C4-2B (cell line): ENCODE measurements at regions not wholly inside any gene's neighbourhood (a gene's known extent, or its start where the extent isn't known, plus 50 kb on each side); places are given as distances from the start of the nearest gene placed in this dataset.

ENCODE experiments used
- ZFX ChIP-seq: fragments of 450-650 bp; IDR thresholded peaks from 2 replicates; pipeline ENCODE4 v1.6.1; 2017
- TF ChIP-seq, protein P1 (sequence below): fragments of 450-650 bp; conservative IDR thresholded peaks from 2 replicates; pipeline ENCODE4 v1.5.1; 2017; ENCODE audit warnings: mild to moderate bottlenecking

DNA sequence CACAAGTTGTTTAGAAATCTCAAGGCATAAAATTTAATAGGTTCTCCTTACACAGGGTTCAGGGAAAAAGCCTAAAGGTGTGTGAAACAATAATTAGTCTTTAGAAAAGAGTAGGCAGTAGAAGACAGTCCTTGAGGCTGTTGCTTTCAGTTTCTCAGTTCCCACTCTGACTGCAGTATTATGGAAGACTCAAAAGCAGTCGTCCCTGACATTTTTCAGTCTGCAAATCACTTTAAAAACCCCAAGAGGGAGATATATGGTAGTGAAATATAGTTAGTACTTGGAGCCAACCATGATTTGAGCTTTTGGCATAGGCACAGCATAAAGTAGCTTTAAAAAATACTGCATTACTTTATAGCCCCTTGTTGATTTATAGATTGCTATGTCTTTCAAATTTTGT is 299.7 kb downstream of the OLFM3 start:
- TF ChIP-seq, protein P1, sequence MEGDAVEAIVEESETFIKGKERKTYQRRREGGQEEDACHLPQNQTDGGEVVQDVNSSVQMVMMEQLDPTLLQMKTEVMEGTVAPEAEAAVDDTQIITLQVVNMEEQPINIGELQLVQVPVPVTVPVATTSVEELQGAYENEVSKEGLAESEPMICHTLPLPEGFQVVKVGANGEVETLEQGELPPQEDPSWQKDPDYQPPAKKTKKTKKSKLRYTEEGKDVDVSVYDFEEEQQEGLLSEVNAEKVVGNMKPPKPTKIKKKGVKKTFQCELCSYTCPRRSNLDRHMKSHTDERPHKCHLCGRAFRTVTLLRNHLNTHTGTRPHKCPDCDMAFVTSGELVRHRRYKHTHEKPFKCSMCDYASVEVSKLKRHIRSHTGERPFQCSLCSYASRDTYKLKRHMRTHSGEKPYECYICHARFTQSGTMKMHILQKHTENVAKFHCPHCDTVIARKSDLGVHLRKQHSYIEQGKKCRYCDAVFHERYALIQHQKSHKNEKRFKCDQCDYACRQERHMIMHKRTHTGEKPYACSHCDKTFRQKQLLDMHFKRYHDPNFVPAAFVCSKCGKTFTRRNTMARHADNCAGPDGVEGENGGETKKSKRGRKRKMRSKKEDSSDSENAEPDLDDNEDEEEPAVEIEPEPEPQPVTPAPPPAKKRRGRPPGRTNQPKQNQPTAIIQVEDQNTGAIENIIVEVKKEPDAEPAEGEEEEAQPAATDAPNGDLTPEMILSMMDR = no peak
- no peak for TF ChIP-seq ZFX
